Stimulated activated CD4-positive, alpha-beta T cell treated with anti-CD3 and anti-CD28 coated beads, Interleukin-4, amount 100 ng/mL, for 48 hours (primary cell): ENCODE measurements at regions not wholly inside any gene's neighbourhood (a gene's known extent, or its start where the extent isn't known, plus 50 kb on each side); places are given as distances from the start of the nearest gene placed in this dataset.
"Not testable (repeated sequence)": the region's sequence is repeated elsewhere in the genome, so short reads cannot be mapped to it uniquely, and the experiment has no call there.

Experiments used
- DNase-seq, 2 donors: peaks; one replicate each; pipeline ENCODE4 v3.0.0-alpha.2; 2020; ENCODE audit warnings: low read depth in 2 of 2

DNA sequence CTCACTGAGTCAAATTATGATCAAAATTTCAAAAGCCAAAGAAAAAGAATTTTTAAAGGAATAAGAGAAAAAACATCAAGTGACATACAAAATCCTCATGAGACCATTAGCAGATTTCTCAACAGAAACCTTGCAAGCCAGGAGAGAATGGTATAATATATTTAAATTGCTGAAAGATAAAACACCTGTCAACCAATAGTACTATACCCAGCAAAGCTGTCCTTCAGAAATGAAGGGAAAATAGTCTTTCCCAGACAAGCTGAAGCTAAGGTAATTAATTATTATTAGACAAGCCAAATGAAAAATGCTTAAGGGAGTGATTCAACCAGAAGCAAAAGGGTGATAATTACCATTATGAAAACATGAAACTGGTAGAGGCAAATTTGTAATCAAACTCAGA, 104.2 kb upstream of the TET2 start:
- no peak for DNase-seq

DNA sequence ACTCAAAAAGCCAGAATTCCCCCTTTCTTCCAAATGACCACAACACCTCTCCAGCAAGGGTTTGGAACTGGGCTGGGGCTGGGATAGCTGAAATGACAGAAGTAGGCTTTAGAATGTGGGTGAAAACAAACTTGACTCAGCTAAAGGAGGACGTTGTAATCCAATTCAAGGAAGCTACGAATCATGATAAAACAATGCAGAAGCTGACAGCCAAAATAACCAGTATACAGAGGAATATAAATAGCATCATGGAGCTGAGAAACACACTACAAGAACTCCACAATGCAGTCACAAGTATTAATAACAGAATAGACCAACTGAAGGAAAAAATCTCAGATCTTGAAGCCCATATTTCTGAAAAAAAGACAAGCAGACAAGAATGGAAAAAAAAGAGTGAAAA, 95.8 kb upstream of the TET2 start:
- DNase-seq: no peak

DNA sequence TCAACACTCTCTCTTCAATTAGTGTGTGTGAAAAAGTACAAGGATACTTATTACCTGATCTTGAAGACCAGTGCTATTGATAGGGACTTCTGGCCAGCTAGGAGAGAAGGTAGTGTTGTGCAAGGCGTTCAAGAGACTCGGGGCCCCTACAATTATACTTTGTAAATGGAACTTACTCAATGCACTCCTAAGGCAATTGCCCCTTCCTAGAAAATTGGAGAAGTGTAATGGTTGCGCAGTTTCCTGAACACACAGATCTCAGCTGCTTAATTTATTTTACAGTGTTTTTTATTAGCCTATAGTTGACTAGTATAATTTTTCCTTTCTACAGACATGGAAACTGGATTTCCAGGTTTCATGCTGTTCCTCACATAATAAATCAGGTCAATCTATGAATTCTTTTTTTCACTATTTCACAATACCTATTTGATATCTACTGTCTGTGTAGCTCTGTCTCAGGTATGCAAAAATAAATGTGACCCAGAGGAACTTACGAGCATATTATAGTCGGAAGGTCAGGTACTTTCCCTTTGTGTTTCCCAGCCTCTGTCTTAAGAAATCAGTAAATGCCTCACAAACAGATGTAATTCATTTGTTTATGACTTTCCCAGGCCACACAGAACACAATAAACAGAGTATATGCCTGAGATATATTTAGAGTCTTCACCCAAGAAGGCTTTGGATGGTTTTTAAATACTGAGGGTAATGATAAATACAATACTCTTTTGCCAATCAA, 89.1 kb upstream of the TET2 start:
- no peak for DNase-seq

DNA sequence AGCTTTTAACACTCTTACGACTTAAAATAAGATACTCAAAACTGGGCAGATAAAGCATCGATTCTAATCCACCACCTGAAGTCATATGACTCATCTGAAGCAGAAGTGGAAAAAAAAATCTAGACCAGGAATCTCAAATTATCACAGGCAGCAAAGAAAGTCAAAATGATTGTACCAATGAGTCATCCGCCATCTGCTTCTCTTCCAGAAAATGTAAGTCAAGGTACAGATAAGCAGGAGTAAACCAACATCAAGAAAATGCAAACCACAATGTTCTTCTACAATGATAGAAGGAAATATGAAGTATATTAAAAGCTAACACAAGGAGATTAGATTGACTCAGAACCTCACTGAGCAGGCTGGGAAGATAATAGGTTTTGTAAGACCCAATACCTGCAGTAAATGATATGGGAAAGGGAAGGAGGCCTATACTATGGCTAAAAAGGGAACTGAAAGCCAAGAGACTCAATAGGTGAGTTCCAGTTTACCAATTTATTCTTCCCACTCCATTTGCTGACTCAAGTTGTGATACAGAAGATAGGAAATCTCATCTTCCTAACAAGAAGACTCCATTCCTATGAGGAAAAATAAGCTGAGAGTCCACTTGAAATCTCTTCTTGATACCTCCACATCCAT, 88.4 kb upstream of the TET2 start:
- DNase-seq: no peak

DNA sequence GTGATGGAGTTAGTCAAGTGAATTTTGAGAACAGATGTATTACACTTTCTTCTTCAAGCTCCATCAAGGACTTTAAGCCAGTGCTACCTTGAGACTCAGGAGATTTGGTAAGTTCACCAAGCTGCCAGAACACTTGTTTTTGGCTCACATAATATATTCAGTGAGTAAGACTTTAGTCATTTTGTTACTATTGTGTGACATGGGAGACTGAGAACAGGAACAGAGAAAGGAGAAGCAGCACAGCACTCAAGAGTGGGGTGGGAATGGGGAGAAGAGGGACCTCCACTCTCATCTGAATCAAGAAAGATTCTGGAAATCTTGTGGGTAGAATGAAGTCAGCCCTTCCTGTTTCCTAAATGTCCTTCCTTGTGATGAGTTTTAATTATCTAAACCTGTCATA, 87.3 kb upstream of the TET2 start:
- no peak for DNase-seq

DNA sequence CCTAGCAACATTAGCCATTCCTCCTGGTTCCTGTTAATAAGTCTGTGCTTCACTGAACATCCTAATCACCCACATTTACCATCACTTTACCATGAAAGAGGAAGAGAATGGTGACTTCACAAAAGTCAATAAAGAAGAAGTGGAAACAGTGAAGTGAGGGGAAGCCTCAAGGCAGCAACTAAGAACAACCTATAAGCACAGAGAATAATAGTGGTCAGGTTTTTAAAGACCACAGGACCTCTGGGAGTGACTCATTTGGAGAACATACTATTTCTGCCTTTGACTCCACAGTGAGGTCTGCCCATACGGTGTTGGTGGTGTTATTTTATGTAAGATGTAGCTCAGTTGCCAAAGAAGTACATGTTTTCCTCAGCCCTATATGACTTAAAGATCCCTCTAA, 86.0 kb upstream of the TET2 start:
- DNase-seq: no peak

DNA sequence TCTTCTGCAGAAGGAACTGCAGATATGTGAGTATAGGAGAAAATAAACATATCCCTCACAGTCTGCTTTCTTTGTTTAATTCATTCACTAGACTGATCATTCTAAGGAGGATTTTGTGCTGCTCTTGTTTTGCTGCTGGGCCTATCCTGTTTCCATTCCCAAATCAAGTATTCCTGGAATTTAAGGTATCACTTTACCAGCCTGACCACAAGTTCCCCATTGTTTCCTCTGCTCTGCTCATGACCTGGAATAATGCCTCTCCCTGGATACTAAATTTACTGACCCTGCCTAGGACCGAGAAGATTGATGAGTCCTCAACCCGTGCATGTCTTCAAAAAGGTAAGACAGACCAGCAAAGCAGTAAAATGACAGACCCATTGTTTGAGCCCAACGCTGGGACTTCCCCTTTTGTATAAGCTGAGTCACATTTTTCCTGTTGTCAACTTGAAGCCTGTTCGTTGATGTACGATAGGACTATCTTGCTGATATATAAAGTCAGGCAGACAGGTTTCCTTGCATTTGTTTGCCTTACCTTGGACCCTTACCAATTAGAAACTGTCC, 85.5 kb upstream of the TET2 start:
- peak in 1 of 2 donors; percentile 4 for DNase-seq

DNA sequence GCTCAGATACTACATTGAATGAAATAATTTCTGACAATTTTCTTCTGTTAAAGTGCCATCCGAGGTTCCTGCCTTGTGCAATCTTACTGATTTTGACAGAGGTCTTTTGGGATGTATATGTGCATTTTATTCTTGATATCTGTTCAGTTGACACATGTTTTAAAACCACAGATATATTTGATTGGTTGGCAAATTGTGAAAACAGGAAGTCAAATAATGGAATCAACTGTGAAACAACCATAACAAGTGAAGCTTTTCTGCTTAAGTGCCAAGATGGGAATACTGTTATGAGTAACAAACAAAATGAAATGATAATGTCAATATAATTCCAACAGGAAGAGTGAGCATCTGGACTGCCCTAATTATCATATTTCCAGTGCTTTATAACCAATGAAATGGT, 84.9 kb upstream of the TET2 start:
- DNase-seq: no peak

DNA sequence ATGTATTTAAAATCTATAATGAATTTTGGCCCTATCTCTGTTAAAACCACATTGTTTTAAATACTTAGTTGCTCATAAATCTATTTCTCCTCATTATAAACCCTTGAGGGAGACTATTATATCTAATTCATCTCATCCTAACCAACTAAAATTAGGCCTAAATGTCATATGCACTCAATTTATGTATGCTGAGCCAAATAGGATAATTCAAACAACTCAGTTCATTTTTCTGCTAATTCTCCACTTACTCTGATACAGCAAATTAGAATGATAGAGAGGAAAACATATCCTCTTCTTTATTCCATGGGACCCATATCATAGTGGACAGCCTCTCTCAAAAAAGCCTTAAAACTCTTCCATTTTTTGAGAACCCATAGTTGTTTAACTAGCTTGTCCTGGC, 80.3 kb upstream of the TET2 start:
- DNase-seq: no peak

DNA sequence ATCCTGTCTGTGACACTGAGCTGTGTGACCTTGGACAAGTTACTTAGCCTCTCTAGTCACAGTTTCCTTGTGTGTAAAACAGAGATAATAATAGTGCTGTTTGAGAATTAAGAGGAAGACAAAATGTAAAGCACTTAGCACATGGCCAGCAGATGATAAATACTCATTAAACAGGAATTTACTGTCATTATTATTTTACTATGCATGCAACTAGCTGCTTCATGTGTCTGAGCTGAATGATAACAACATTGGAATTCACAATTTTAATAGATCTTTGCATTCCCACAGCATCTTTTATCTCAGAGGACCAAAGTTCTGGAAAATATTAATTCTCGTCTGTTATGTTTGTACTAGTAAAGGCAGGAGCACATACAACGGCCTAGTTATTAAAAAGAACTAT, 79.2 kb upstream of the TET2 start:
- DNase-seq: no peak

DNA sequence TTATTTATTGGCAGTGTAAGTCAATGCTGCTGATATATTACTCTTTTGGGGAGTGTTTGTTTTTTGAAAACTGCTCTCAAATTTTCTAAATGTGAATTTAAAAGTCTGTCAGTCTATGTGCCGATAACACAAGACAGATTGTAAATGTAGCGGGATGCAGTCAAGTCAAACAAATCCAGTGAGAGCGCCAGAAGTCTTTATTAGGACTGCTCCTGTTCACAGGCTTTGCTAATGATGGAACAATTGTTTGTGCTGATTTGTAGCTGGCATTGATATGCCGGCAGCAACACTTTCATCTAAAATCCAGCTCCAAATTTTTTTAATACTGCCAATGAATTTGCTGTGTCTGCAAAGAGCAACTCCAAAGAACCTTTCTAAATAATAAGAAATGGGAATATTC, 78.7 kb upstream of the TET2 start:
- no peak for DNase-seq

DNA sequence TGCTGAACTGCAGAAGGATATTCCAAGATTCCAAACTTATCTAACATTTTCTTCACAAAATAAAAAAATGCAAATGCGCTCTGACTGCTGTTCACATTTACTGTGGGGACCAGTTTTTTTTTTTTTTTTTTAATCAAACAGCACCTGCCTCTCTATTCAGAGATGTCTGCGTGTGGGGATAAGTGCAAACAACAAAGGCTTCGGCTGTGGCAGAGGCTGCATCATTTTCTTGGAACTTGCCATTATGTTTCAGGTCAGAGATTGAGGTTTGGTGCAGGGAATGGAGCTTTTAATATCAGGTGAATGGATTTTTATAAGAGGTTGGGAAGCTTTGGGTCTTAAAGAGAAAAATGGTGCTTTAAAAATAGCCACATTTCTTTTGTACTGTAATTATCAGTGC, 78.2 kb upstream of the TET2 start:
- DNase-seq: no peak

DNA sequence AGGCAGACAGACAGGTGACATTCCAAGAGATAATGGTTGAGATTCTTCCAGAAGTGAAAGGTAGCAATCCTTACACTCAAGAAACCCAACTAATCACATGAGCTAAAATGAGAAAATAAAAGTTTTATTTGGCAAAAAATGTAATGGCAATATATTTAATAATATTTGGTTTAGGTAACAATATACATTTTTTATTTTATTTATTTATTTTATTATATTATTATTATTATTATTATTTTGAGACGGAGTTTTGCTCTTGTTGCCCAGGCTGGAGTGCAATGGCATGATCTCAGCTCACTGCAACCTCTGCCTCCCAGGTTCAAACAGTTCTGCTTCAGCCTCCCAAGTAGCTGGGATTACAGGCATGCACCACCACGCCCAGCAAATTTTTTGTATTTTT, 74.6 kb upstream of the TET2 start:
- DNase-seq: not testable (repeated sequence)

DNA sequence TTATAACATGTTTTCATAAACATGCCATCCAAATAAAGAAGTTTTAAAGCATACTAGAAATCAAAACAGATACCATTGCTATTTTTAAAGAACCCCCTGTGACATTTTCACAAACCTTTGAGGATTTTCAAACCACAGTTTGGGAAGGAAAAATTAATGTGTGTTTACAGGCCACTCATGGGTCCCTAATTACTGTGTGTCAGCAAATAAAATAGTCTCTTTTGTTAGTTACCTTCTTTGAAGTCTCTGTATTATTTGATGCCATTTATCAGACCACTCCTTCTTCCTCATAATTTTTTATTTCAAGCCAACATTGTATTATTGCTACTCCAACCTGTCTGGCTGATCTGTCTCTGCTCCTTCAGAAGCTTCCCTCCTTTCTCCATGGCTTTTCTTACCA, 72.6 kb upstream of the TET2 start:
- no peak for DNase-seq

DNA sequence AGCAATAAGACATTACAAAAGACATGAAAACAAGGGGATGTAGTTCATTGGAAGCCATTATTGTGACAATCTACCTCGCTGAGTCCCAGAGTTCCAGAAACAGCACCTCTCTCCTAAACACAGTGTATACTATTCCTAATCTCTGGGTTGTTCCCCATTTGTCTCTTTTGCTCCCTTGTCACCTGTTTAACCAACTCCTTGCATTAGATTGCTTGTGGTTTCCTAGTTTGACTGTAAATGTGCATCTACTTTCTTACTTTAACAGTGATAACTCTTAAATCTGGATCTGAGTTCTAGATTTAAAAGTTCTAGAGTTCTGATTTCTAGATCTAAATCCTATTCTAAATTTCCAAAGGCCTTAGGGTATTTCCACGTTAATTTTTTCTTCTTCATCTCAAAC, 71.6 kb upstream of the TET2 start:
- no peak for DNase-seq

DNA sequence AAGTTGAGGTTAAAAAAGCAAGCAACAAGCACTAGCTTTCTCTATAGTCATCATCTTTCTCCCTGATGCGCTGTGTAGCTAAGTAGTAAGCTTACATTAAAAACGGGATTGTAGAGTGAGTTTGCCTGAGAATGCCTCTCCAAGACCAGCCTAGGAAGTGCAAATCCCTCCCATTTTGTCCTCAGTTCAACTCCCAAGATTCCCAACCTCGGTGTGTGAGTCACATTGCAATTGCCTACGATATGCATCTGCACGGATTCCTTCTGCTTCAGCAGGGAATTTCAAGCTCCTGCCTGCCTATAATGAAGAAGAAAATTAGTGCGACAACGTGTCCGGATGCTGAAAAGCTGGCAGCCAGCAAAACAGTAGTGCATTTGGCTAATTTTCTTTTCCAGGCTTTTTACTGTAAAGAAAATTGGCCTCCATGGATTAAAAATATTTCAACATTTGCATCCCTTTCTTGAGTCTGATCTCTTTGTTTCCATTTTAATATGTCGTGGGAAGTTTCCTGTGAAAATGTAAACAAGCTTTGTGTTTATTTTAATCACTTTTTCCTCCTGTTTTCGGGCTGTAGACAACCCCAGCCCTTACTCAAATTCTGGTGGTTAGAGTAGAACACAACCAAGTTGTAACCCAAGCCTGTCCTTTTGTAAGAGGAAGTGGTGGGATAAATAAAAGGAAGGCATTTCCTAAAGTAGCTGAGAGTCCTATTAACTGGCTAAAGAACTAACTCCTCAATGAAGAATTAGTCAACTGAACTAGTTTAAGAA, 58.4 kb upstream of the TET2 start:
- no peak for DNase-seq

DNA sequence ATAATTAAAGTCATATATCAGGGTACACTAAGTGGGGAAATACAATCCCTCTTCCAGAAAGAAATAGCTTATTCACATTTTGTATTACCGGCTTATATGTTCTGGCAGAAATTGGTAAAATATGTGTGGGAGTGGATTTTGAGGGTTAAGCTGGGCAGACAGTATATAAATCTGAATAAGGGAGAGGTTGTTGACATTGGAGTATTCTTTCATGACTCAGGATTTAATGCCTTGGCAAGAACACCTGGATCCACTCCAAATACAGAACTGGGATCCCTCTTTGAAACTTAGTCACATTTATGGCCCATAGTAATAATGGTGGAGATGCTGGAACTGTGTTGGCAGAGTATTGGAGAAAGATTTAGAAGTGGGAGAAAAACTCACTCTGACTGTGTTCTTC, 54.3 kb upstream of the TET2 start:
- DNase-seq: no peak

DNA sequence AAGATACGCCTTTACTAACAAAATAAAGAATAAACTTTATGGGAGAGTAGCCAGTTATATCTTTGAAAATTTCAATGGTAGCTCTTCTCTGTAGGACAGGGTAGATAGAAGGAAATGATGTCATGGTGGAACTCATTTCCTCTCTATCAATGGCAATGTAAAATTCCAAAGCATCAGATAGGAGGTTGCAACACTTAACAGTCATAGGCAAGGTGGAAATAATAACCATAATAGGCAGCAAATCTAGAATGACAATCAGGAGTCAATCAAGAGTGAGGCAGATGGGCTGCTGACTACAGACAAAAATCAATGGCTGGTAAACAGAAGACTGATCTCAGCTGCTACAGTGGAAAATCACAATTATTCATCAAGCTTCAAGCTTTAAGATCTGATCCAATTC, 53.9 kb upstream of the TET2 start:
- no peak for DNase-seq

DNA sequence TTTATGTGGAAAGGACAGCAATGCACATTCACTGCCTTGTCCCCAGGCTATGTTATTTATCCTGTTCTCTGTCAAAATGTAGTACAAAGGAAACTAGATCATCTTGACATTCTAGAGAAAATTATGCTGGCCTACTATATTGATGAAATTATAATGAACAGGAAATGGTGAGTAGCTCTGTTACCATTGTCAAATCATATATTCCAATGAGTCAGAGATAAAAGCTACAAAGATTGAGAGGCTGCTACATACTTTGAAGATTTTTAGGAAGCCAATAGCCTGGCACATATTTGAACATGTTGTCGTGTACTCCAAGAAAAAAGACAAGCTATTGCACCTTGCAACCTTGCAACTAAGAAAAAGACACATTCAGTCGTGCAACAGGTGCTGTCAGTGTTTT, 52.7 kb upstream of the TET2 start:
- no peak for DNase-seq
